ENCODE measurements at regions not wholly inside any gene's neighbourhood (a gene's known extent, or its start where the extent isn't known, plus 50 kb on each side); places are given as distances from the start of the nearest gene placed in this dataset.

DNA sequence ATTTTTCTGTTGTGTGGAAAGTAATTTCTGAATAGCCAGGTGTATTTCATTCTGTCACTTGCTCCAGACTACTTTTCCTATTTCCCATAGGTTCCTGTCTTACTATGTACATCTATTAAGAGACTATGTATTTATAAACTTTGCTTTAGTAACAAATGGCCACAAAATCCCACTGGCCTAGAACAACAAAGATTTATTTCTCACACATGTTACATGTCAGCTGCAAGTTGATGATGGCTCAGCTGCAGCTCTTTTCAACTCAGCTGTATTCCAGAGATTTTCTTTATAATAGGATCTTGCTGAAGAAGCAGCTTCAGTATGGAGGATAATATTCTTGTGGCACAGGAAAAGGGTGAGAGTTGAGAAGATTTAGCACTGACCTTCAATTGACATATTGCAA lies 539.6 kb upstream of the LRRC4C start:
- no peaks in the 10 kb centered on the region for H3K4me1 ChIP-seq (ENCODE audit: control insufficient read depth, insufficient read depth, low read depth, low read length)

DNA sequence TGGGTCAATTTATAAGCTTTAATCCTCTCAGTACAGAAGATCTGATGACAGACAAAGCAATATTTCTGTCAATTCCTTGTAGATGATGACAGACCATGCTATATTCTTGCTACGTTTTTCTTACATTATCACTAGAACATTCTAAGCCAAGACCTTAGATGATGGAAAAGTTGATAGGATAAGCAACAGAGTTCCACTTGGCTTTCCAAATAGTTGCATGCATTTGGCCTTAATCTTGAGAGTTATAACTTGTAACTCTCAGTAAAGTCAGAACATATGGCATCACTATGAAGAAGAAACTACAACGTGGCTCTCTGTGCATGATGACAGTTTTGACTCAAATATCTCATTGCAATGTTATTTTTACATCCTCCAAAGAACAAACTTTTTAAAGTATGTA lies 544.3 kb upstream of the LRRC4C start:
- no peak overlapping the region for H2BK120ac ChIP-seq (ENCODE audit: low read depth, low read length)
- no peak overlapping the region for H2BK12ac ChIP-seq (ENCODE audit: low read length in 2 of 2)
- no peak overlapping the region for H3K14ac ChIP-seq (ENCODE audit: low read length in 2 of 2)
- H3K4me3 ChIP-seq (ENCODE audit: insufficient read depth in 1 of 2, low read depth in 1 of 2, low read length in 2 of 2), result no peak overlapping the region
- no peak overlapping the region for H4K91ac ChIP-seq (ENCODE audit: low read length)
- no peak overlapping the region for H2BK5ac ChIP-seq (ENCODE audit: low read depth, low read length, poor library complexity, severe bottlenecking)
- no peaks in the 10 kb centered on the region for H3K9me3 ChIP-seq (ENCODE audit: control insufficient read depth, low read length)
- H3K18ac ChIP-seq (ENCODE audit: low read depth in 1 of 2, low read length in 2 of 2), result no peak overlapping the region
- H2BK15ac ChIP-seq (ENCODE audit: low read depth, poor library complexity, severe bottlenecking), result no peak overlapping the region
- H3K27me3 ChIP-seq (ENCODE audit: control insufficient read depth in 1 of 2, insufficient read depth in 1 of 2, low read length in 2 of 2), result no peaks in the 10 kb centered on the region
- no peak overlapping the region for H3K9ac ChIP-seq (ENCODE audit: low read length)
- no peak overlapping the region for H4K8ac ChIP-seq (ENCODE audit: low read length)
- no peak overlapping the region for H3K23ac ChIP-seq (ENCODE audit: low read length in 2 of 2)
- H3K27ac ChIP-seq (ENCODE audit: low read length, poor library complexity, severe bottlenecking), result no peak overlapping the region
- no peaks in the 10 kb centered on the region for H3K36me3 ChIP-seq (ENCODE audit: control insufficient read depth in 1 of 2, insufficient read depth in 2 of 2, low read depth in 1 of 2, low read length in 2 of 2)
- H3K79me1 ChIP-seq (replicated peaks; ENCODE audit: low read length, poor library complexity, severe bottlenecking), result no peaks in the 10 kb centered on the region
- WGBS, result no CpG with 5 or more reads among the region's 2 CpGs
- no peak overlapping the region for H2AK5ac ChIP-seq (ENCODE audit: low read length, severe bottlenecking)
- no peak overlapping the region for H3K4ac ChIP-seq (ENCODE audit: low read depth in 1 of 2, low read length in 2 of 2)
- H3K4me1 ChIP-seq (ENCODE audit: control insufficient read depth, insufficient read depth, low read depth, low read length), result no peaks in the 10 kb centered on the region
- DNase-seq, result no peak
- H3K4me2 ChIP-seq (ENCODE audit: low read length, poor library complexity, severe bottlenecking), result no peak overlapping the region
- H2AFZ ChIP-seq (ENCODE audit: low read depth, low read length), result no peak overlapping the region

More for the DNA sequence above, 539.6 kb upstream of the LRRC4C start:
- no peak overlapping the region for H2BK15ac ChIP-seq (ENCODE audit: low read depth, poor library complexity, severe bottlenecking)
- no peak overlapping the region for H2BK12ac ChIP-seq (ENCODE audit: low read length in 2 of 2)
- no peaks in the 10 kb centered on the region for H3K9me3 ChIP-seq (ENCODE audit: control insufficient read depth, low read length)
- no peak overlapping the region for H2BK120ac ChIP-seq (ENCODE audit: low read depth, low read length)
- H3K14ac ChIP-seq (ENCODE audit: low read length in 2 of 2), result no peak overlapping the region
- H2AFZ ChIP-seq (ENCODE audit: low read depth, low read length), result no peak overlapping the region
- no peak overlapping the region for H4K8ac ChIP-seq (ENCODE audit: low read length)
- no peak overlapping the region for H3K4ac ChIP-seq (ENCODE audit: low read depth in 1 of 2, low read length in 2 of 2)
- H3K9ac ChIP-seq (ENCODE audit: low read length), result no peak overlapping the region
- H2AK5ac ChIP-seq (ENCODE audit: low read length, severe bottlenecking), result no peak overlapping the region
- H3K79me1 ChIP-seq (replicated peaks; ENCODE audit: low read length, poor library complexity, severe bottlenecking), result no peaks in the 10 kb centered on the region
- H2BK5ac ChIP-seq (ENCODE audit: low read depth, low read length, poor library complexity, severe bottlenecking), result no peak overlapping the region
- H3K36me3 ChIP-seq (ENCODE audit: control insufficient read depth in 1 of 2, insufficient read depth in 2 of 2, low read depth in 1 of 2, low read length in 2 of 2), result no peaks in the 10 kb centered on the region
- H3K4me3 ChIP-seq (ENCODE audit: insufficient read depth in 1 of 2, low read depth in 1 of 2, low read length in 2 of 2), result no peak overlapping the region
- no peak for DNase-seq
- no peak overlapping the region for H4K91ac ChIP-seq (ENCODE audit: low read length)
- no peaks in the 10 kb centered on the region for H3K27me3 ChIP-seq (ENCODE audit: control insufficient read depth in 1 of 2, insufficient read depth in 1 of 2, low read length in 2 of 2)
- H3K18ac ChIP-seq (ENCODE audit: low read depth in 1 of 2, low read length in 2 of 2), result no peak overlapping the region
- no peak overlapping the region for H3K23ac ChIP-seq (ENCODE audit: low read length in 2 of 2)
- no peak overlapping the region for H3K27ac ChIP-seq (ENCODE audit: low read length, poor library complexity, severe bottlenecking)
- H3K4me2 ChIP-seq (ENCODE audit: low read length, poor library complexity, severe bottlenecking), result no peak overlapping the region

DNA sequence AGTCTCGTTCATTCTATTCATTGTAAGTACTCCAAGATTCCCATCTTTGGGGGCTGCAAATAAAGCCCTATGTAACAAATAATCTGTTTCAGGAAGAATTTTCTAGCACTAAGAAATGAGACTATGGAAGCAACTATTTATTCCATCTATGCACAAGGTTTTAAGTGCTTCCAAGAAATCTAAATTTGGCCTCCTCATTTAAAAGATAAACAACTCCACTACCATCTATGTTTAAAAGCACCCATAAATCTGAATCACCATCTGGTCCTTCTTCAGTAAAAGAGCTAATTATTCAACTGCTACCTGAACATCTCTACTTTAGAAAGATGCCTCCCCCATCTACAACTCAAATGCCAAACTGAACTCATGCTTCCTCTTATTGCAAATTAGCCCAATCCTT lies 547.3 kb upstream of the LRRC4C start:
- no CpG with 5 or more reads among the region's 1 CpG for WGBS

DNA sequence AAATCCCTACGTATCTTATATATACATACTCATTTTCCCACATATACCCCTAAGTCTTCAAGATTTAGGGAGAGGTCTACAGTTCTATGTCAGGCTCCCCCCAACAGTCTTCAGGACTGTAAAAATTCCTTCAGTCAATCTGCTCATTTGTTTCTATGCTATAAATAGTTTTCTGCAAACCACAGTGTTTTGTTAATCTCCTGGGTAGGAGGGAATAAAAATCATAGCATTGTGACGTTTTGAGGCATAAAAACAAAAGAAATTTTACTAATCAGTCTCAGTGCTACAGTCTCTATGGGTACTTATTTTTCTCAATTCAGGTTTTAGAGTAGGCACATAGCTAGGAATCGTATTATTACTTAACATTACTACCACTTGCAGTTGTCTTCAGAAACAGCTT lies 552.8 kb upstream of the LRRC4C start:
- Histone ChIP-seq H3K9me3 (ENCODE audit: control insufficient read depth, low read length) (no peaks in the 10 kb centered on the region), H4K8ac (ENCODE audit: low read length) (no peak overlapping the region), H3K4me2 (ENCODE audit: low read length, poor library complexity, severe bottlenecking) (no peak overlapping the region), H3K4me3 (ENCODE audit: insufficient read depth in 1 of 2, low read depth in 1 of 2, low read length in 2 of 2) (no peak overlapping the region), H2AK5ac (ENCODE audit: low read length, severe bottlenecking) (no peak overlapping the region), H3K36me3 (ENCODE audit: control insufficient read depth in 1 of 2, insufficient read depth in 2 of 2, low read depth in 1 of 2, low read length in 2 of 2) (no peaks in the 10 kb centered on the region), H3K9ac (ENCODE audit: low read length) (no peak overlapping the region), H4K91ac (ENCODE audit: low read length) (no peak overlapping the region), H2BK12ac (ENCODE audit: low read length in 2 of 2) (no peak overlapping the region), H3K79me1 (replicated peaks; ENCODE audit: low read length, poor library complexity, severe bottlenecking) (no peaks in the 10 kb centered on the region), H2BK5ac (ENCODE audit: low read depth, low read length, poor library complexity, severe bottlenecking) (no peak overlapping the region), H3K27me3 (ENCODE audit: control insufficient read depth in 1 of 2, insufficient read depth in 1 of 2, low read length in 2 of 2) (no peaks in the 10 kb centered on the region), H3K27ac (ENCODE audit: low read length, poor library complexity, severe bottlenecking) (no peak overlapping the region), H3K4ac (ENCODE audit: low read depth in 1 of 2, low read length in 2 of 2) (no peak overlapping the region), H3K14ac (ENCODE audit: low read length in 2 of 2) (no peak overlapping the region), H3K23ac (ENCODE audit: low read length in 2 of 2) (no peak overlapping the region), H2BK120ac (ENCODE audit: low read depth, low read length) (no peak overlapping the region), H2BK15ac (ENCODE audit: low read depth, poor library complexity, severe bottlenecking) (no peak overlapping the region), H3K18ac (ENCODE audit: low read depth in 1 of 2, low read length in 2 of 2) (no peak overlapping the region), H2AFZ (ENCODE audit: low read depth, low read length) (no peak overlapping the region), H3K4me1 (ENCODE audit: control insufficient read depth, insufficient read depth, low read depth, low read length) (no peaks in the 10 kb centered on the region)
- 67% methylated on average over 2 of the region's 3 CpGs for WGBS
- no peak for DNase-seq

More for the DNA sequence above, 547.3 kb upstream of the LRRC4C start:
- Histone ChIP-seq H3K4me1 (ENCODE audit: control insufficient read depth, insufficient read depth, low read depth, low read length) (no peaks in the 10 kb centered on the region), H2BK15ac (ENCODE audit: low read depth, poor library complexity, severe bottlenecking) (no peak overlapping the region), H2BK5ac (ENCODE audit: low read depth, low read length, poor library complexity, severe bottlenecking) (no peak overlapping the region), H4K8ac (ENCODE audit: low read length) (no peak overlapping the region), H3K23ac (ENCODE audit: low read length in 2 of 2) (no peak overlapping the region), H2BK120ac (ENCODE audit: low read depth, low read length) (no peak overlapping the region), H2AFZ (ENCODE audit: low read depth, low read length) (no peak overlapping the region), H3K79me1 (replicated peaks; ENCODE audit: low read length, poor library complexity, severe bottlenecking) (no peaks in the 10 kb centered on the region), H3K27ac (ENCODE audit: low read length, poor library complexity, severe bottlenecking) (no peak overlapping the region), H3K9me3 (ENCODE audit: control insufficient read depth, low read length) (no peaks in the 10 kb centered on the region), H2BK12ac (ENCODE audit: low read length in 2 of 2) (no peak overlapping the region), H3K18ac (ENCODE audit: low read depth in 1 of 2, low read length in 2 of 2) (no peak overlapping the region), H3K4me3 (ENCODE audit: insufficient read depth in 1 of 2, low read depth in 1 of 2, low read length in 2 of 2) (no peak overlapping the region), H3K4me2 (ENCODE audit: low read length, poor library complexity, severe bottlenecking) (no peak overlapping the region), H4K91ac (ENCODE audit: low read length) (no peak overlapping the region), H3K14ac (ENCODE audit: low read length in 2 of 2) (no peak overlapping the region), H3K4ac (ENCODE audit: low read depth in 1 of 2, low read length in 2 of 2) (no peak overlapping the region), H2AK5ac (ENCODE audit: low read length, severe bottlenecking) (no peak overlapping the region), H3K27me3 (ENCODE audit: control insufficient read depth in 1 of 2, insufficient read depth in 1 of 2, low read length in 2 of 2) (no peaks in the 10 kb centered on the region), H3K36me3 (ENCODE audit: control insufficient read depth in 1 of 2, insufficient read depth in 2 of 2, low read depth in 1 of 2, low read length in 2 of 2) (no peaks in the 10 kb centered on the region), H3K9ac (ENCODE audit: low read length) (no peak overlapping the region)
- DNase-seq, result no peak

Data from mesenchymal stem cell (in vitro differentiated cells and primary cell).